HUES48 (cell line): ENCODE measurements at regions not wholly inside any gene's neighbourhood (a gene's known extent, or its start where the extent isn't known, plus 50 kb on each side); places are given as distances from the start of the nearest gene placed in this dataset.
"Not testable (repeated sequence)": the region's sequence is repeated elsewhere in the genome, so short reads cannot be mapped to it uniquely, and the experiment has no call there.

Source experiments
- H3K27ac ChIP-seq: one replicate; pipeline ENCODE4 v1.7.0; 2013; ENCODE audit warnings: low read depth, low read length, inconsistent platforms
- H3K27me3 ChIP-seq: 2 replicates; pipeline ENCODE4 v1.6.1; 2013; ENCODE audit warnings: mild to moderate bottlenecking, low read length; ENCODE audit not compliant: control insufficient read depth, insufficient read depth
- H3K36me3 ChIP-seq: 2 replicates; pipeline ENCODE4 v1.6.1; 2013; ENCODE audit warnings: low read length; ENCODE audit not compliant: control insufficient read depth, insufficient read depth
- H3K4me1 ChIP-seq: 2 replicates; pipeline ENCODE4 v1.6.1; 2013; ENCODE audit warnings: mild to moderate bottlenecking, low read length; ENCODE audit not compliant: control insufficient read depth, insufficient read depth
- H3K4me3 ChIP-seq: 2 replicates; pipeline ENCODE4 v1.5.1; 2013; ENCODE audit warnings: mild to moderate bottlenecking, low read depth, low read length
- H3K9ac ChIP-seq: 2 replicates; pipeline ENCODE4 v1.6.1; 2013; ENCODE audit warnings: mild to moderate bottlenecking, low read depth, low read length, moderate library complexity
- H3K9me3 ChIP-seq: 2 replicates; pipeline ENCODE4 v1.6.1; 2013; ENCODE audit warnings: low read length; ENCODE audit not compliant: control insufficient read depth, insufficient read depth

DNA sequence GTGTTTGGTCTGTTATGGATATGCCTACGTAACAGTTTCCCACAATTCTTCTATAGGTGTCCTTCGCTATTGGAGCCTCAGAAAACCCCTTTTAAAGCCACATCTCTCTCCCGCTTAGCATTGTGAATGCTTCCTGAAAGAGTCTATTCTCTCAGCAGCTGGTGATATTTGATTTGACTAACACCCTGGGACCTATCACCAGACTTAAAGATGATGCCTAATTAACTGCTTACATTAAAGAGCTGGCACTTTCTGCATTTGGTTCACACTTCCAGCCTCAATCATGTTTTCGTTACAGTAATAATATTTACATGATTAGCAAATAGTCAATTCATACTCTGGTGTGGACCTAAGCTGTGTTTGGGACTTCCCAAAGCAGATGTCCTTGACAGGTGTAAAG, 90.1 kb upstream of the VLDLR start:
- Histone ChIP-seq H3K9ac (no peak overlapping the region), H3K27me3 (no peaks in the 10 kb centered on the region), H3K4me1 (no peaks in the 10 kb centered on the region), H3K4me3 (no peak overlapping the region), H3K36me3 (no peaks in the 10 kb centered on the region), H3K27ac (no peak overlapping the region), H3K9me3 (no peaks in the 10 kb centered on the region)

DNA sequence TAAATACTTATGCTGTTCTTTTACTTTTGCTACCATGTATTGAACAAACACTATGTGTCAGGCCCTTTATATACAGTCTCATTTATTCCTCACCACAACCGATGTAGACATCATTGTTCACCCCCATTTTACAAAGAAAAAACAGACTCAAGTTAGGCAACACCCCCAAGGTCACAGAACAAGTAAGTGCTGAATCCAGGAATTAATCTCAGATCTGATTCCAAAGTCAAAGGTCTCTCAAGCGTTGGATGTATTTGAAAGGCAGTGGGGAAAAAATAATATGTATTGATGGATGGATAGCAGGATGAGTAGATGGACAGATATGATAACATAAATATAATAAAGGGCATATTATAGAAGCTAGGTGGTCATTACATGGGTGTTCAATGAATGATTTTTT, 85.1 kb upstream of the VLDLR start:
- Histone ChIP-seq H3K9ac (no peak overlapping the region), H3K36me3 (no peaks in the 10 kb centered on the region), H3K9me3 (no peaks in the 10 kb centered on the region), H3K27ac (no peak overlapping the region), H3K4me1 (no peaks in the 10 kb centered on the region), H3K27me3 (no peaks in the 10 kb centered on the region), H3K4me3 (no peak overlapping the region)

GRCh38 chr9:2545881-2546490, 75.6 kb upstream of the VLDLR start:
- Histone ChIP-seq H3K27ac (no peak overlapping the region), H3K27me3 (no peaks in the 10 kb centered on the region), H3K4me1 (no peaks in the 10 kb centered on the region), H3K4me3 (no peak overlapping the region), H3K9ac (no peak overlapping the region), H3K36me3 (no peaks in the 10 kb centered on the region), H3K9me3 (no peaks in the 10 kb centered on the region)

DNA sequence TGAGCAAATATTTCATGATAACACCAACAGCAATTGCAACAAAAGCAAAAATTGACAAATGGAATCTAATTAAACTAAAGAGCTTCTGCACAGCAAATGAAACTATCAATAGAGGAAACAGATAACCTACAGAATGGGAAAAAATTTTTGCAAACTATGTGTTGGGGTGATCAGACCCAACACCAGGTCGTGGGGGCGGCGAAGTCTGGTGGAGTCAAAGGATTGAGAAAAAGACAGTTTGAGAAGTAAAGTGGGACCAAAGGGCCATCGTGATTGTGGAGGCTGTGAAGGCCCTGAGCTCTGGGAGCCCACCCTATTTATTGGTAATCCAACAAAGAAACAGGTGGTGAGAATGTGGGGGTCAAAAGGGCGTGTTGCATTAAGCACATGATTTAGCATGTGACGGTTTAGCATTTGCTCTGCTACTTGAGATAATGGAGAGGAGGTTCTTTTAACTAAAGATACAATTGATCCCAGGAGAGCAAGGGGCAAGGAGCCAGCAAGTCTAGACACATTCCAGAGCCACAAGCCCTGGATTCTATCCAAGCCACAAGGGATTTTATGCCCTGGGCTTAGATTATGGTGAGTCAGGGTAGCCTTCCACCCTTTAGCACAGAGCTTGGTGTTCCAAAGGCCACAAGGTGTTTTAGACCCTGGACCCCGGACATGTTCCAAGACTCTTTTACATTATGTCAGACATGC, 65.5 kb upstream of the VLDLR start:
- H3K27me3 ChIP-seq, H3K9me3 ChIP-seq, H3K4me1 ChIP-seq, H3K27ac ChIP-seq, H3K36me3 ChIP-seq, H3K4me3 ChIP-seq, H3K9ac ChIP-seq: not testable (repeated sequence)

DNA sequence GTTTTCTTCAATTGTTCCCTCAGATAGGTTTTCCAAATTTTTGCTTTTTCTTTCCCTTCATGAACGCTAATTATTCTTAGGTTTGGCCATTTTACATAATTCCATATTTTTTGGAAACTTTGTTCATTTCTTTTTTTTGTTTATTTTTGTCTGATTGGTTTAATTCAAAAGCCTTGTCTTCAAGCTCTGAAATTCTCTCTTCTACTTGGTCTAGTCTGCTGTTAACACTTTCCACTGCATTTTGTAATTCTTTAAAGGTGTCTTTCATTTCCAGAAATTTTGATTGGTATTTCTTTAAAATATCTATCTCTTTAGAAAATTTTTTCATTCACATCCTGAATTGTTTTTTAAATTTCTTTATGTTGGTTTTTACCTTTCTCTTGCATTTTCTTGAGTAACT, 63.9 kb upstream of the VLDLR start:
- H3K27me3 ChIP-seq = no peaks in the 10 kb centered on the region
- no peaks in the 10 kb centered on the region for H3K36me3 ChIP-seq
- H3K4me1 ChIP-seq = peaks cover 5% of the 10 kb centered on the region; the same call in 1 of the 2 replicates
- no peak overlapping the region for H3K9ac ChIP-seq
- no peak overlapping the region for H3K4me3 ChIP-seq
- no peak overlapping the region for H3K27ac ChIP-seq
- H3K9me3 ChIP-seq = no peaks in the 10 kb centered on the region

DNA sequence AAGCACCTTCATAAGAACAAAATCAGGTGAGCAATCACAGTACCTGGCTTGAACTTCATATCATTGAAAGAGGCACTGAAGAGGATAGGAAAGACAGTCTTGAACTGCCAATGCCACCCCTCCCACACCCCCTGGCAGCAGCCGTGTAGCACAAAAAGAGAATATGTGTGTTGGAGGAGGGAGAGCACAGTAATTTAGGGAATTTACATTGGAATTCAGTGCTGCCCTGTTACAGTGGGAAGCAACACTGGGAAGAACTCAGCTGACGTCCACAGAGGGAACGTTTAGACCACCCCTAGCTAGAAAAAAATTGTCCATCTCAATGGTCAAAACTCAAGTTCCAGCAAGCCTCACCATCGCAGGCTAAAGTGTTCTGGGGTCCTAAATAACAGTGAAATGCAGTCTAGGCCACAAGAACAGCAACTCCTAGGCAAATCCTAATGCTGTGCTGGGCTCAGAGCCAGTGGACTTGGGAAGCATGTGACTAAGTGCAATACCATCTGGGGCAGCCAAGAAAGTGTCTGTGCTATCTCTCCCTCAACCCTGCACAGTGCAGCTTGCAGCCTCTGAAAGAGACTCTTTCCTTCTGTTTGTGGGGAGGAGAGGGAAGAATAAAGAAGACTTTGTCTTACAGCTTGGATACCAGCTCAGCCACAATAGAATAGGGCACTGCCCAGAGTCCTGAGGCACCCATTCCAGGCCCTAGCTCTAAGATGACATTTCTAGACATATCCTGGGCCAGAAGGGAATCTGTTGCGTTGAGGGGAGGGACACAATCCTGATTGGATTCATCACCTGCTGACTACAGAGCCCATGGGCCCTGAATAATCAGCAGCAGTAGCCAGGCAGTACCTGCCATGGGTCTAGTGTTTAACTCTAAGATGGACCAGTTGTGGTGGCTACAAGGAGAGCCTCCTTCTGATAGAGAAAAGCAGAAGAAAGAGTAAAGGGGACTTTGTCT, 62.1 kb upstream of the VLDLR start:
- Histone ChIP-seq H3K4me1 (peaks cover 5% of the 10 kb centered on the region; the same call in 1 of the 2 replicates), H3K9me3 (no peaks in the 10 kb centered on the region), H3K9ac (no peak overlapping the region), H3K36me3 (no peaks in the 10 kb centered on the region), H3K4me3 (no peak overlapping the region), H3K27me3 (no peaks in the 10 kb centered on the region), H3K27ac (no peak overlapping the region)

- no peaks in the 10 kb centered on the region for H3K36me3 ChIP-seq
- H3K27me3 ChIP-seq = no peaks in the 10 kb centered on the region
- no peak overlapping the region for H3K27ac ChIP-seq
- H3K9me3 ChIP-seq = no peaks in the 10 kb centered on the region
- peaks cover 5% of the 10 kb centered on the region; the same call in 1 of the 2 replicates for H3K4me1 ChIP-seq
- no peak overlapping the region for H3K9ac ChIP-seq
- H3K4me3 ChIP-seq = no peak overlapping the region
Measured at GRCh38 chr9:2560180-2560579, 61.4 kb upstream of the VLDLR start.

DNA sequence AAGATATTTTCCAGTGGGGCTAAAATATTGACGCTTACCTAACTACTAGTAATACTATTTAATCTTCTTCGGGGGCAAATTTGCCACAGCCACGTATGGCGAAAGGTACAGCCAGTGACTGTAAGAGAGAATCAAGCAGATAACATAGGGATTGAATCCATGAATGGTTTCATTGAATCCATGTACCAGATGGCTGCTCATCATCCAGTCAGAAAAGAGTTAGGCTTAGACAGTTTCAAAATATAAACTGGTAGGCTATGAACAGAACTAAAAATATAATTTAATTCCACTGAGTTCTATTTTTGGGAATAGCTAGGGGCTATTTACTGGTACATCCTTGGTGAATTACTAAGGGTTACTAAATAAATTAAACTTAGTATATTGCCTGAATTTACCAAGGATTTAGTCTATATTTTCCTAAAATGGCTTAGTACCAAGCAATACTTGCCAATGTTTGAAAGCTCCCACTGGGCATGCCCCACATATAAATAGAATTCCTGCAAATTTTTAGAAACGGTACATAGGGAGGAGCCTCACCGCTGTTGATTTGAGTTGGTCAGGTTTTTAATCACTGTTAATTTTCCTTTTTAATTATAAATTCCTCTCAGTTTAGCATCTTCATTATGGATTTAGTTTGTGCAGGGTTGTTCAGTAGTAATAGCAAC, 55.8 kb upstream of the VLDLR start:
- Histone ChIP-seq H3K9me3 (no peaks in the 10 kb centered on the region), H3K9ac (no peak overlapping the region), H3K27me3 (no peaks in the 10 kb centered on the region), H3K27ac (no peak overlapping the region), H3K4me1 (no peaks in the 10 kb centered on the region), H3K36me3 (no peaks in the 10 kb centered on the region), H3K4me3 (no peak overlapping the region)

GRCh38 chr9:2567922-2568321, 53.7 kb upstream of the VLDLR start:
- Histone ChIP-seq H3K4me1 (no peaks in the 10 kb centered on the region), H3K27me3 (no peaks in the 10 kb centered on the region), H3K36me3 (no peaks in the 10 kb centered on the region), H3K4me3 (no peak overlapping the region), H3K9ac (no peak overlapping the region), H3K27ac (no peak overlapping the region), H3K9me3 (no peaks in the 10 kb centered on the region)

DNA sequence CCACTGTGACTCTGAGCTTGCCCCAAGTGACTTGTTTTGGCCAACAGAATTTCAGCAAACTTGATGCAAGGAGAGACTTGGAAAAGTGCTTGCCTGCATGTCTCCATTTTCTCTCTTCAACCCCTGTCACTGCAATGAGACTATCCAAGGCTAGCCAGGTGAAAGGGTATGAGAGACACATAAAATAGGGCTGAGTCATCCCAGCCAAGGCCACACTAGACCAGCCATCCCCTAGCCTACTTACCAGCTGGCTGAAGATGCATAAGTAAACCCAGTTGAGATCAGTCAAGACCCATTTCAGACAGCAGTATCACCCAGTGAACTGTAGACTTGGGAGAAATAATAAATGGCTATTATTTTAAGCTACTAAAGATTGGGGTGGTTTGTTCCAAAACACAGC, 52.9 kb upstream of the VLDLR start:
- Histone ChIP-seq H3K27me3 (no peaks in the 10 kb centered on the region), H3K4me1 (no peaks in the 10 kb centered on the region), H3K9me3 (no peaks in the 10 kb centered on the region), H3K9ac (no peak overlapping the region), H3K4me3 (no peak overlapping the region), H3K36me3 (no peaks in the 10 kb centered on the region), H3K27ac (no peak overlapping the region)
